ENCODE measurements at regions not wholly inside any gene's neighbourhood (a gene's known extent, or its start where the extent isn't known, plus 50 kb on each side); places are given as distances from the start of the nearest gene placed in this dataset.

DNA sequence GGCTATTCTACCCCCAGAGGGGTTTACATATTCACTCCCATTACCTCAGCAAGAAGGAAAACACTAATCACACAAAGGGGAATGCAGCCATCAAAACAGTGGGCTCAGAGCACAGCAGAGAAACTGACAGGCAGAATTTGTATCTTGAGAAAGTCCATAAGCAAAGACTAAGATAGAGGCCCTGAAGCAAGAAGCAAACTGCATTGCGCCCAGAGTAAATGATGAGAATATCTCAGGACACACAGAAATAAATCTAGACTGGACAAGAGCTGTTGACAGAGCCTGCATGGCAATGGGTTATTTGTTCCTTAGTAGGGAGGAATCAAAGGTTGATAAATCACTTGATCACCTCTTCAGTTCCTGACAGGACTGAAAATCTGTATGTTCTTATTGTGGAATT lies 440.7 kb upstream of the CELF2 start:
- intact Hi-C loops (cut with DNase I) = no loop called here
- ATAC-seq = no peak
- Histone ChIP-seq H3K9me3 (ENCODE audit: control insufficient read depth, low read length) (no peaks in the 10 kb centered on the region), H3K27me3 (ENCODE audit: control insufficient read depth, insufficient read depth) (no peaks in the 10 kb centered on the region), H3K27ac (ENCODE audit: low read length) (no peak overlapping the region), H3K4me3 (ENCODE audit: low read length) (no peak overlapping the region), H3K4me1 (ENCODE audit: control insufficient read depth, insufficient read depth, low read length) (no peaks in the 10 kb centered on the region)
- DNase-seq = no peak
- 87% methylated on average over 1 of the region's 1 CpG for whole genome bisulfite sequencing

DNA sequence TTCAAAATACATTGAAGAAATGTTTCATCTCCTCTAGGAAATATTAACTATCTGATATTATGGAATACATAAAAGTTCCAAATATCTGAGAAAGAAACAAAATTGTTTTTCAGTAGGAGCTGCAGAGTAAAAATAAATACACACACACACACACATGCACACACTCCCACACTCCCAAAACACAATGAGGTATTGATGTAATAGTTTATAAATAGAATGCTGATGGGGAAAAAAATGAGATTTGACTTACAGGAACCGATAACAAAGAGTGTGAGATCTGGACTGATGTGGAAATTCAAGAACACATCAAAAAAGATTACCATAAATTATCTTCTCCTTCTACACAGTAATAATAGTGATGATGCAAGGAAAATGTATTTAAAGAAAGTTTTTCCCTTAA lies 438.0 kb upstream of the CELF2 start:
- no peak overlapping the region for H3K27ac ChIP-seq (ENCODE audit: low read length)

DNA sequence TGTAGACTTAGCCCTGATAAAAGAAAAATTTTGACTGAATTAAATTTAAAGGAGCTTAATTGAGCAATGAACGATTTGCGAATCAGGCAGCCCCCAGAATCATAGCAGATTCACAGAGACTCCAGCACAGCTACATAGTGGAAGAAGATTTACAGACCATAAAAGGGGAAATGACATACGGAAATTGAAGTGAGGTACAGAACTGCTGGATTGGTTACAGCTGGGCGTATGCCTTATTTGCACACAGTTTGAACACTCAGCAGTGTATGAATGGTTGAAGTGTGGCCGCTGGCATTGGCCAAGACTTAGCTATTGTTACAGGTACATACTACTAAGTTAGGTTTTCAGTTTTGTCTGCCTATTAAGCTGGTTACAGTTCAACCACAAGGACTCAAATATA lies 433.5 kb upstream of the CELF2 start:
- Histone ChIP-seq H3K4me3 (ENCODE audit: low read length) (no peak overlapping the region), H3K27me3 (ENCODE audit: control insufficient read depth, insufficient read depth) (no peaks in the 10 kb centered on the region), H3K27ac (ENCODE audit: low read length) (no peak overlapping the region), H3K9me3 (ENCODE audit: control insufficient read depth, low read length) (no peaks in the 10 kb centered on the region), H3K4me1 (ENCODE audit: control insufficient read depth, insufficient read depth, low read length) (no peaks in the 10 kb centered on the region)
- WGBS = 87% methylated on average over 5 of the region's 5 CpGs
- DNase-seq (no peak), ATAC-seq (no peak)
- intact Hi-C loops (cut with DNase I) = no loop called here

More for the DNA sequence above, 438.0 kb upstream of the CELF2 start:
- intact Hi-C loops (cut with DNase I) = no loop called here
- H3K27me3 ChIP-seq (ENCODE audit: control insufficient read depth, insufficient read depth) = no peaks in the 10 kb centered on the region
- WGBS = 22% methylated on average over 1 of the region's 1 CpG
- H3K4me1 ChIP-seq (ENCODE audit: control insufficient read depth, insufficient read depth, low read length) = no peaks in the 10 kb centered on the region
- no peak overlapping the region for H3K4me3 ChIP-seq (ENCODE audit: low read length)
- no peak for ATAC-seq
- DNase-seq = no peak
- no peaks in the 10 kb centered on the region for H3K9me3 ChIP-seq (ENCODE audit: control insufficient read depth, low read length)

DNA sequence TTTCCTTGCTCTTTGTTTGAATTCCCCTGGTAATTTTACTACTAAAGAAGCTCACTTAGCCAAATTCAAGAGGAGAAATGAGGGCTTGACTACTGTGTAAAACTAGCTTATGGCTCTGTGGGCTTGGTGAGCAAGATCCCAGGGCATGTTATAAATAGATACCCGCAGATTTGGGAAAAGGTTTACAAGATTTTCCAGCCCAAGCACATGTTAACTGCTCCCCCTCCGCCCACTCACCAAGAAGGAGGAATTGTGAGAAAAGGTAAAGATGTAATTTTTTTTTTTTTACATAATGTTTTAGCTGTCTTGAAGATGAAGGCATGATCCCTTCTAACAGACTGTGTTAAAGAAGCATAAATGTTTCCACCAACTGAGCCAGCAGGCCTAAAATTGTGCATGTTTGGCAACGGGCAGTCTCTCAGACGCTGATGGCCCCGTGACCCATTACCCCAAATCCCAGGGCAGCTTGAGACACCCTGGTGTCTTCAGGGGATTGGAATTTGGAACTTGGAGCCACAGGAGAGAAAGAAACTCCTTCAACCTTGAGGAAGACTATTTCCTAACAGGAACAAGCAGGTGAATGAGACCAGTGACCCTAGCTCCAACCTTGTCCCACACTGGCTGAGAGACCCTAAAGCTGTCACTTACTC lies 429.8 kb upstream of the CELF2 start:
- DNase-seq (no peak), ATAC-seq (no peak)
- Histone ChIP-seq H3K4me1 (ENCODE audit: control insufficient read depth, insufficient read depth, low read length) (peaks cover 2% of the 10 kb centered on the region), H3K9me3 (ENCODE audit: control insufficient read depth, low read length) (no peaks in the 10 kb centered on the region), H3K27me3 (ENCODE audit: control insufficient read depth, insufficient read depth) (no peaks in the 10 kb centered on the region), H3K4me3 (ENCODE audit: low read length) (no peak overlapping the region), H3K27ac (ENCODE audit: low read length) (no peak overlapping the region)
- intact Hi-C loops (cut with DNase I) = no loop called here
- 79% methylated on average over 5 of the region's 5 CpGs for WGBS

DNA sequence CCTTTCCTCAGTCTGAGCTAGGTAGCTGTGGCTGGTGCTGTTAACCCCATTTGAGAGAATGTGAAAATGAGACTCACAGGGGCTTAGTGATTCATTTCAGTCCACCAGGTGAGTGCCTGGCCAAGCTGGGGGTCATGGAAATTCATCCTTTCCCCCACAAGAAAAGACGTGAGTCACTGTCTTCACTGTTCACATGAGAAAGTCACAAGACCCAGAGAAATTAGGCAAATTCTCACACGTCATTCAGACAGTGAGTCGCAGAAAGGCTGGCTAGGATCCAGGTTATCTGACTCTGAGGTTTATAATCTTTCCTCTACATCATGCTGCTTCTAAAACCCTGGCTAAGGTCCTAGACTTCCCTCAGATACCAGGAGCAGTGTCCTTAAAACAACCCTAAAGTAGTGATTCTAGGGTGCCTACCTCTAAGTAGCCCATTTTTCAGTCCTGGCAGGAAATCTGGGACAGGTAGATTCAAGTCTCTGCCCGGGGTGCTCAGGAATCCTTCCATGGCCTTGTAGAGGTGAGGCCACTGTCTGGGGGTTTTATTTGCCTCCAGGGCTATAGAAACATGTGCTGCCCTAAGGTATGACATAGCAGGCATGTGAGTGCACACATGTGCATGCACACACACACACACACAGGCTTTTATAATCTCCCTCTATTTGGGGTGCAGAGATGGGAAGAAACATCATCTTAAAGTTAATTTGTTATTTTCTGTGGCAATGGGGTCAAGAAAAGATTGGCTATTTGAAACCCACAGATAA lies 427.9 kb upstream of the CELF2 start:
- no peak overlapping the region for H3K4me3 ChIP-seq (ENCODE audit: low read length)
- ATAC-seq (peak; percentile 44 to 71), DNase-seq (peak in 1 of 3 donors; percentile 23)
- H3K4me1 ChIP-seq (ENCODE audit: control insufficient read depth, insufficient read depth, low read length) = peaks cover 2% of the 10 kb centered on the region
- intact Hi-C loops (cut with DNase I) = no loop called here
- no peak overlapping the region for H3K27ac ChIP-seq (ENCODE audit: low read length)
- WGBS = 26% methylated on average over 4 of the region's 4 CpGs
- H3K9me3 ChIP-seq (ENCODE audit: control insufficient read depth, low read length) = no peaks in the 10 kb centered on the region
- H3K27me3 ChIP-seq (ENCODE audit: control insufficient read depth, insufficient read depth) = no peaks in the 10 kb centered on the region

DNA sequence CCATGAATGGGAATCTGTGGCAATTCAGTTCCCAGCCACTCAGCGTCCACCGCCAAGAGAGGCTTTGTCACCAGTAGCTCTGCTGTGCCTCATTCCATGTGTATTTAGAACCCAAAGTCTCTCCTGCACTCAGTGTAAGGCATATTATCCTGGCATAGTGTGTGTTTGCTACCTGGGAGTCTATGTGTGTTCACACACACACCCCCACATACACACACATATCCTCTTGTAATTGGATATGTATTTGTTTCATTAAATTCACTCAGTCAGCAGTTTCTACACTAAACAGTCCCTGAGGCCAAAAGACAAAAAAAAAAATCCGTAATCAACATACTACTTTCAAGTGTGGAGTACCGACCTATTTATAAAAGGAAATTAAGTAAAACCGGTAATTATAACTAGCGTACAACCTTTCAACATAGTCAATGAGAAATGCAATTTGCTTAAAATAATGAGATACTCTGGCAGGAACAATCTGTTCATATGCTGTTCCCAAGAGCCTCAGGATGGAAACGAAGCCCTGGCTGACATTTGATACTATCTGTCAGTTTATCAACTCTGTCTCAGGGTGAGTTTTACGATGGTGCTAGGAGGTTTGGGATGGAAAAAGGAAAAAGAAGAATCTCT lies 425.8 kb upstream of the CELF2 start:
- ATAC-seq = peak; percentile 70 to 74
- peak in 2 of 3 donors; percentile 46 to 62 for DNase-seq
- no peaks in the 10 kb centered on the region for H3K9me3 ChIP-seq (ENCODE audit: control insufficient read depth, low read length)
- no peak overlapping the region for H3K4me3 ChIP-seq (ENCODE audit: low read length)
- 36% methylated on average over 8 of the region's 8 CpGs for WGBS
- H3K27ac ChIP-seq (ENCODE audit: low read length) = peak overlapping the region; percentile 6
- H3K27me3 ChIP-seq (ENCODE audit: control insufficient read depth, insufficient read depth) = no peaks in the 10 kb centered on the region
- H3K4me1 ChIP-seq (ENCODE audit: control insufficient read depth, insufficient read depth, low read length) = peaks cover 2% of the 10 kb centered on the region
- intact Hi-C loops (cut with DNase I) = no loop called here

DNA sequence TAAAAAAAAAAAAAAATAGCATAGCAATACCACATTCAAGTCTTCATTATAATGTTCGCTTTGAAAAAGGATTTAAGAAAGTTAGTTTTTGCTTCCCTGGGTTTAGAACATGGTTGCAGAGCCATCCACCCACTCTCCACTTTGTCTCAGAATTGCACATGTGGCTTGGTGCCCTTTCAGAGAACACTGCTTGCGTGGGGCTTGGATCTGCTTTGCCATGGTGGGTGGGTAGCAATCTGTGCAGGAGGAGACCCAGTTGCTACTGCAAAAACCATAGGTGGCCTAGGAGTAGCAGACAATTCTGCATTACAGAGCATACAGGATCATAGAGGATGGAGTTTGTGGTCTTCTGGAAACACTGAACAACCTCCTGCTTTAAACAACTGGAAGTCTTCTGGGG lies 421.4 kb upstream of the CELF2 start:
- H3K27ac ChIP-seq (ENCODE audit: low read length) = no peak overlapping the region
- WGBS = 94% methylated on average over 2 of the region's 2 CpGs
- ATAC-seq (no peak), DNase-seq (no peak)
- intact Hi-C loops (cut with DNase I) = no loop called here
- peaks cover 2% of the 10 kb centered on the region for H3K4me1 ChIP-seq (ENCODE audit: control insufficient read depth, insufficient read depth, low read length)
- no peaks in the 10 kb centered on the region for H3K9me3 ChIP-seq (ENCODE audit: control insufficient read depth, low read length)
- H3K27me3 ChIP-seq (ENCODE audit: control insufficient read depth, insufficient read depth) = no peaks in the 10 kb centered on the region
- no peak overlapping the region for H3K4me3 ChIP-seq (ENCODE audit: low read length)

- 92% methylated on average over 5 of the region's 5 CpGs for WGBS
- no peak for ATAC-seq
- Histone ChIP-seq H3K27me3 (ENCODE audit: control insufficient read depth, insufficient read depth) (no peaks in the 10 kb centered on the region), H3K4me1 (ENCODE audit: control insufficient read depth, insufficient read depth, low read length) (no peaks in the 10 kb centered on the region), H3K9me3 (ENCODE audit: control insufficient read depth, low read length) (no peaks in the 10 kb centered on the region), H3K4me3 (ENCODE audit: low read length) (no peak overlapping the region), H3K27ac (ENCODE audit: low read length) (no peak overlapping the region)
- DNase-seq = no peak
- intact Hi-C loops (cut with DNase I) = no loop called here
Measured at GRCh38 chr10:10598297-10598696, 419.4 kb upstream of the CELF2 start.

- DNase-seq = no peak
- no peak overlapping the region for H3K4me3 ChIP-seq (ENCODE audit: low read length)
- H3K4me1 ChIP-seq (ENCODE audit: control insufficient read depth, insufficient read depth, low read length) = no peaks in the 10 kb centered on the region
- H3K27me3 ChIP-seq (ENCODE audit: control insufficient read depth, insufficient read depth) = no peaks in the 10 kb centered on the region
- intact Hi-C loops (cut with DNase I) = no loop called here
- ATAC-seq = no peak
- no peaks in the 10 kb centered on the region for H3K9me3 ChIP-seq (ENCODE audit: control insufficient read depth, low read length)
- 83% methylated on average over 5 of the region's 5 CpGs for WGBS
- no peak overlapping the region for H3K27ac ChIP-seq (ENCODE audit: low read length)
Measured at GRCh38 chr10:10600004-10600403, 417.7 kb upstream of the CELF2 start.

DNA sequence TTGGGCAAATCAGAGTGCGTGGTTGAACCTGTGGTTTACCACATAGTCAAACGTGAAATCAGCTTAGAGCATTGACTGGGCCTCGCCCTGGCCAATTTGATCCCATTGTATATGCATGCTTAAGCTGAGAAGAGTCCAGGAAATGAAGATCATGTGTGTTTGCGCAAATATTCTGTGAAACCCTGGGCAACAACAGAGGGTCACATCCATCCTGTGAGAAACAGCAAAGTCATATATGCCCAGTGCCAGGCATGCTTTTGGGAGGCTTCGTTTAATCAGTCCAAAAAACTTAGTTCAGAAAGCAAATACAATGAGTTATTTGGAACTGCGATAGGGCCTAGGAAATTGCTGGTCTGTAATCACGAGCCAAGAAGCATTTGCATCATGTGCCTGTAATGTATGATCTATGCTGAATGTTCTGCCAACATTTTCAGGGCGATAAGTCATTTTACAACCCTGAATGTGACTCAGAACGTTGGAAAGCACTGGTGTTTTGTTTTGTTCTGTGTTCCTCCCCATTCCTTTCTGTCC lies 412.1 kb upstream of the CELF2 start:
- intact Hi-C loops (cut with DNase I) = no loop called here
- peak overlapping the region; percentile 59 for H3K27ac ChIP-seq (ENCODE audit: low read length)
- no peak overlapping the region for H3K4me3 ChIP-seq (ENCODE audit: low read length)
- peak; percentile 92 to 96 for ATAC-seq
- peak in 2 of 3 donors; percentile 29 to 60 for DNase-seq
- 59% methylated on average over 9 of the region's 9 CpGs for WGBS
- no peaks in the 10 kb centered on the region for H3K9me3 ChIP-seq (ENCODE audit: control insufficient read depth, low read length)
- no peaks in the 10 kb centered on the region for H3K27me3 ChIP-seq (ENCODE audit: control insufficient read depth, insufficient read depth)
- no peaks in the 10 kb centered on the region for H3K4me1 ChIP-seq (ENCODE audit: control insufficient read depth, insufficient read depth, low read length)

DNA sequence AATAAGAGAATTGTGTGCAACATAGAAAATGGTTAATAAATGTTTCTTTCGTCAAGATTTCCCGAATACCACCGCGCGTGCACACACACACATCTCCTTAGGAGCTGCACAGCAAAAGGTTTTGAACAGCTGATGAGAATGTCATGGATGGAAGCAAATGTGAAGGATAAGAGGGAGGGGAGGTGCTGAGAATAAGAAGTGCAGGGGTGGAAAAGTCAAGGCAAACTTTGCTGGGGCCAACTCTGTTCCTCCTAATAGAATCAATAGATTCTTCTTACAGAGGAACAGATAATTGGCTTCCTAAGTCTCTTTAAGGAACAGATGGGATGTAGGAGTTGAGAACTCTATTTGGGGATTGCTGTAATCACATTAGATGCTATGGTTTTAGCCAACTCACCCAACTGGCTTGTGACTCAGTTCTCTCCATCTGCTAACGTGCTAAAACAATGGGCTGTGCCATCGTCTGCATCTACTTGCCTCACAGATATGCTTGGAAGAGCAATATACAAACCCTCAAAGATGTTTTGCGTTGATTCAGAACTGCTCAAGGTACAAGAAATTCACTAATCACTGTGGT lies 408.2 kb upstream of the CELF2 start:
- no peaks in the 10 kb centered on the region for H3K4me1 ChIP-seq (ENCODE audit: control insufficient read depth, insufficient read depth, low read length)
- ATAC-seq = no peak
- H3K4me3 ChIP-seq (ENCODE audit: low read length) = no peak overlapping the region
- H3K27me3 ChIP-seq (ENCODE audit: control insufficient read depth, insufficient read depth) = no peaks in the 10 kb centered on the region
- no peak overlapping the region for H3K27ac ChIP-seq (ENCODE audit: low read length)
- no peaks in the 10 kb centered on the region for H3K9me3 ChIP-seq (ENCODE audit: control insufficient read depth, low read length)
- no peak for DNase-seq
- WGBS = 92% methylated on average over 8 of the region's 8 CpGs
- intact Hi-C loops (cut with DNase I) = no loop called here

All from right cardiac atrium (tissue), 5 donors.